ENCODE measurements at regions not wholly inside any gene's neighbourhood (a gene's known extent, or its start where the extent isn't known, plus 50 kb on each side); places are given as distances from the start of the nearest gene placed in this dataset.

DNA sequence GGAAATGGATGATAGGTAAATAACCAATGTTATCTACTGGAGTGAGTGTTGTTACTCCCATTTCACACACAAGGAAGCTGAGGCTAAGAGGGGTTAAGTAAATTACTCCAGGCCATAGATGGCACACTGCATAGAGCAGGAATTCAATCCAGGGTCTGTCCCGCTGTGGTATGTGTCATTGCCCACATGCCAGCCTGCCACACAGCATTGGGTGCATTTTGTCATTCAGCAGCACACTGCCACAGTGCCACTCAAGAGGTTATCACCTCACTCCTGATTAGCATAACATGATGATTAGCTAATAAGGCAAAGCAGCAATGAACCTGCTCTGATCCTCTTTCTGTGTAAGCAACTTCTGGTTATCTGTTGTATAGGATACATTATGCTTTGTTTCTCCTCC lies 157.4 kb upstream of the CTNNB1 start:
- no peaks in the 10 kb centered on the region for H4K20me1 ChIP-seq (replicated peaks in 1 of 2; ENCODE audit: control insufficient read depth in 1 of 2, insufficient read depth in 2 of 2, low read length in 2 of 2)
- H2AFZ ChIP-seq (ENCODE audit: low read length) = no peak overlapping the region
- no peak overlapping the region for H3K27ac ChIP-seq (ENCODE audit: low read depth, low read length)
- H3K27me3 ChIP-seq (replicated peaks in 1 of 4; ENCODE audit: control insufficient read depth in 3 of 4, extremely low read depth in 1 of 4, insufficient read depth in 3 of 4, low read length in 3 of 4) = no peaks in the 10 kb centered on the region
- no peak overlapping the region for H4K8ac ChIP-seq (ENCODE audit: extremely low read depth, insufficient read depth, low read length)
- H3K9ac ChIP-seq (replicated peaks in 1 of 4; ENCODE audit: extremely low read depth in 1 of 4, low read depth in 3 of 4, low read length in 3 of 4) = no peak overlapping the region
- no peak overlapping the region for H3K4me2 ChIP-seq (ENCODE audit: insufficient read depth in 1 of 2, low read depth in 2 of 2, low read length in 2 of 2)
- DNase-seq (ENCODE audit: low read depth in 1 of 2, low spot score in 2 of 2) (no peak), FAIRE-seq (no peak)
- no peaks in the 10 kb centered on the region for H3K36me3 ChIP-seq (ENCODE audit: control insufficient read depth in 2 of 4, insufficient read depth in 4 of 4, low read length in 3 of 4)
- H2AK5ac ChIP-seq (ENCODE audit: low read depth, low read length) = no peak overlapping the region
- no peak overlapping the region for H2BK12ac ChIP-seq (ENCODE audit: low read depth, low read length)
- WGBS, 2 experiments (ENCODE audit: extremely low coverage in 1 of 2, insufficient coverage in 1 of 2, insufficient read length in 1 of 2, insufficient replicate concordance in 2 of 2, low coverage in 1 of 2, low lambda C conversion rate in 2 of 2, missing lambda C conversion rate in 1 of 2) = 92% methylated on average over 1 of the region's 1 CpG; no CpG with 5 or more reads in 1 of the 2 experiments
- peaks cover 0 to 3% (median 2%) of the 10 kb centered on the region in 4 experiments; a peak in 4 of 7 replicates for H3K4me1 ChIP-seq (replicated peaks in 1 of 4; ENCODE audit: control insufficient read depth in 3 of 4, insufficient read depth in 4 of 4, low read length in 3 of 4)
- H2BK20ac ChIP-seq (ENCODE audit: low read length) = no peak overlapping the region
- H4K91ac ChIP-seq (replicated peaks; ENCODE audit: insufficient read length, low read length) = no peak overlapping the region
- H3K18ac ChIP-seq (ENCODE audit: extremely low read depth, low read length) = no peak overlapping the region
- no peaks in the 10 kb centered on the region for H3K79me2 ChIP-seq (ENCODE audit: control insufficient read depth in 1 of 2, insufficient read depth in 2 of 2, low read length in 2 of 2)
- H4K5ac ChIP-seq (ENCODE audit: insufficient read length, low read depth, low read length) = no peak overlapping the region
- no peak overlapping the region for H2BK5ac ChIP-seq (ENCODE audit: low read depth, low read length)
- H3K14ac ChIP-seq (ENCODE audit: insufficient read length) = no peak overlapping the region
- TF ChIP-seq KDM1A (IDR thresholded peaks at IDR 0.05; ENCODE audit: borderline replicate concordance, low read length) (no peak), JUN (IDR thresholded peaks at IDR 0.05; ENCODE audit: low read depth, low read length) (no peak), EGR1 (IDR thresholded peaks at IDR 0.05; ENCODE audit: borderline replicate concordance, low read depth, low read length) (no peak)
- TF ChIP-seq, protein P1, sequence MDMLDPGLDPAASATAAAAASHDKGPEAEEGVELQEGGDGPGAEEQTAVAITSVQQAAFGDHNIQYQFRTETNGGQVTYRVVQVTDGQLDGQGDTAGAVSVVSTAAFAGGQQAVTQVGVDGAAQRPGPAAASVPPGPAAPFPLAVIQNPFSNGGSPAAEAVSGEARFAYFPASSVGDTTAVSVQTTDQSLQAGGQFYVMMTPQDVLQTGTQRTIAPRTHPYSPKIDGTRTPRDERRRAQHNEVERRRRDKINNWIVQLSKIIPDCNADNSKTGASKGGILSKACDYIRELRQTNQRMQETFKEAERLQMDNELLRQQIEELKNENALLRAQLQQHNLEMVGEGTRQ (IDR thresholded peaks at IDR 0.05; ENCODE audit: low read length) = no peak
- H3K4ac ChIP-seq (replicated peaks; ENCODE audit: insufficient read length, low read depth, low read length) = no peak overlapping the region
- ChIA-PET CTCF (ENCODE audit: partially characterized antibody) (interaction anchor here (0.6 to 1.0 kb wide), 2 partner anchors 16 to 460 kb away, joined by 3 read pairs; no protein-coding TSS in a partner anchor), POLR2A (ENCODE audit: partially characterized antibody) (interaction anchor here (1.0 kb wide), 1 partner anchor 158 kb away, joined by 3 read pairs; the partner anchor contains the start of gene CTNNB1)
- H3K23me2 ChIP-seq (ENCODE audit: low read depth, low read length) = no peaks in the 10 kb centered on the region
- H2BK15ac ChIP-seq (ENCODE audit: low read length) = no peak overlapping the region
- no peaks in the 10 kb centered on the region for H3K9me3 ChIP-seq (ENCODE audit: insufficient read depth in 2 of 2, low read depth in 1 of 2, low read length in 1 of 2)
- H3K79me1 ChIP-seq (ENCODE audit: low read depth, low read length) = no peaks in the 10 kb centered on the region
- no peak overlapping the region for H3K4me3 ChIP-seq (ENCODE audit: extremely low read depth in 1 of 4, insufficient read depth in 2 of 4, low read depth in 3 of 4, low read length in 4 of 4)
- no peak overlapping the region for H3K23ac ChIP-seq (ENCODE audit: insufficient read length)
- no peak overlapping the region for H2BK120ac ChIP-seq (replicated peaks; ENCODE audit: low read depth, low read length)
- no peak overlapping the region for H3K56ac ChIP-seq (replicated peaks; ENCODE audit: insufficient read length, low read depth, low read length)
